ENCODE measurements at regions not wholly inside any gene's neighbourhood (a gene's known extent, or its start where the extent isn't known, plus 50 kb on each side); places are given as distances from the start of the nearest gene placed in this dataset.

GRCh38 chr15:47212222-47213010, 504.9 kb upstream of the SEMA6D start:
- Mint-ChIP-seq H3K27me3 (no peaks in the 10 kb centered on the region), H3K4me3 (no peak overlapping the region), H3K4me1 (ENCODE audit: low read depth) (no peaks in the 10 kb centered on the region), H3K9me3 (no peaks in the 10 kb centered on the region), H3K36me3 (ENCODE audit: low read depth) (no peaks in the 10 kb centered on the region), H3K27ac (no peak overlapping the region)
- intact Hi-C loops (cut with micrococcal nuclease): no loop called here

- no peaks in the 10 kb centered on the region for H3K27me3 Mint-ChIP-seq
- no peaks in the 10 kb centered on the region for H3K9me3 Mint-ChIP-seq
- H3K4me1 Mint-ChIP-seq (ENCODE audit: low read depth): no peaks in the 10 kb centered on the region
- H3K27ac Mint-ChIP-seq: no peak overlapping the region
- intact Hi-C loops (cut with micrococcal nuclease): no loop called here
- H3K36me3 Mint-ChIP-seq (ENCODE audit: low read depth): no peaks in the 10 kb centered on the region
- H3K4me3 Mint-ChIP-seq: no peak overlapping the region
Measured at GRCh38 chr15:47213883-47214282, 503.4 kb upstream of the SEMA6D start.

DNA sequence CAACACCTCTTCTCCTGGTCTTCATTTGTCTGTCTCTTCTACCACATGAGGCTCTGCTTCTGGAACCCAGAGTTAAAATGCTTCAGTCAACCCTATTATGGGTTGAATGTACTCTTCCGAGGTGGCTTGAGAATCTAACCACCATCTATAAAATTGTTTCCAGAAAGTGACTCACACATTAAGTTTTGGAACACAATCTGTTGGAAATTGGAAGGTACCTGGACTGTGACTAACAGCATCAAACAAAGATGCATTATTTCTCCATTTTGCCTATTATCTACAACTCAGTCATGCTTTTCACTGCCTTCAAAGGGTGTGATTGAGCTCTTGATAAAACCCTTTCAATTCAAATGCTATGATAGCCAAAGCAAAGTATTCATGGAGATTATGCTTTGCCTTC, 499.0 kb upstream of the SEMA6D start:
- intact Hi-C loops (cut with micrococcal nuclease): no loop called here
- Mint-ChIP-seq H3K36me3 (ENCODE audit: low read depth) (no peaks in the 10 kb centered on the region), H3K27ac (no peak overlapping the region), H3K4me1 (ENCODE audit: low read depth) (no peaks in the 10 kb centered on the region), H3K27me3 (no peaks in the 10 kb centered on the region), H3K9me3 (no peaks in the 10 kb centered on the region), H3K4me3 (no peak overlapping the region)

DNA sequence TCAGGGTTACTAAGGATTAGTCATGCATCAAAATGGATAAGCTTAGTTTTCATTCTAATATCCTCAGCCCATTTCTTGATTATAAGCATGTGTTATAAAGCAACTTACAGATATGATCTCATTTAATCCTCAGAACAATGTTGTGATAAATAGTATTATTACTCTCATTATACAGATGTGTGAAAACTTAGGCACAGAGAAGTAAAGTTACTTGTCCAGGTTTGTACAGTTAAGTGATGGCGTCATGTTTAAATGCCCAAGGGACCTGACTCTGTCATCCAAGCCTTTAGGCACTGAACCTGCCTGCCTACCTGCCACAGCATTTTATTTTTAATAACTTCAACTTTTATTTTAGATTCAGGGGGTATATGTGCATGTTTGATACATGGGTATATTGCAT, 472.9 kb upstream of the SEMA6D start:
- Mint-ChIP-seq H3K4me1 (ENCODE audit: low read depth) (no peaks in the 10 kb centered on the region), H3K27me3 (no peaks in the 10 kb centered on the region), H3K4me3 (no peak overlapping the region), H3K27ac (no peak overlapping the region), H3K36me3 (ENCODE audit: low read depth) (no peaks in the 10 kb centered on the region), H3K9me3 (peaks cover 9% of the 10 kb centered on the region)
- intact Hi-C loops (cut with micrococcal nuclease): no loop called here

GRCh38 chr15:47246317-47246716, 471.0 kb upstream of the SEMA6D start:
- H3K27ac Mint-ChIP-seq: no peak overlapping the region
- H3K4me1 Mint-ChIP-seq (ENCODE audit: low read depth): no peaks in the 10 kb centered on the region
- no peak overlapping the region for H3K4me3 Mint-ChIP-seq
- no peaks in the 10 kb centered on the region for H3K27me3 Mint-ChIP-seq
- H3K9me3 Mint-ChIP-seq: peaks cover 9% of the 10 kb centered on the region
- intact Hi-C loops (cut with micrococcal nuclease): no loop called here
- no peaks in the 10 kb centered on the region for H3K36me3 Mint-ChIP-seq (ENCODE audit: low read depth)

GRCh38 chr15:47258521-47258920, 458.8 kb upstream of the SEMA6D start:
- H3K27me3 Mint-ChIP-seq: no peaks in the 10 kb centered on the region

DNA sequence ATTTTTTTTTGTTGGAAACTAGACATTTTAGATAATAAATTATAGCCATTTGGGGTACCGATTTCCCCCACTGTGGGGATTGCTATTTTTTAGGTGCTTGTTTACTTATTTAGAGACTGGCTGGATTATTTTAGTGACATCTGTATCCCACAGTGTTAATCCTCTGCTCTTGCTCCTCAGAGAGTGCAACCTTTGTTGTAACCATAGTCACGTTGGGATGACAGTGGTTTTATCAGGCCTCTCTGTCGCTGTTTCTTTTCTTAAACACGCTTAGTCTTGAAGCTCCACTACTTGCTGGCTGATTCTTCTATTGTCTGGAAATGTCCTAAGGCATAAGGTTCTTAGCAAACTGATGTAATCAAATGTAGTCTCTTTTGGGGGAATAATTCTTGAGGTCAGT, 451.6 kb upstream of the SEMA6D start:
- no peaks in the 10 kb centered on the region for H3K4me1 Mint-ChIP-seq (ENCODE audit: low read depth)
- H3K27me3 Mint-ChIP-seq: no peaks in the 10 kb centered on the region
- no peak overlapping the region for H3K4me3 Mint-ChIP-seq
- H3K27ac Mint-ChIP-seq: no peak overlapping the region
- intact Hi-C loops (cut with micrococcal nuclease): no loop called here
- H3K9me3 Mint-ChIP-seq: peaks cover 14% of the 10 kb centered on the region
- H3K36me3 Mint-ChIP-seq (ENCODE audit: low read depth): no peaks in the 10 kb centered on the region

More at GRCh38 chr15:47258521-47258920, 458.8 kb upstream of the SEMA6D start:
- no peak overlapping the region for H3K4me3 Mint-ChIP-seq
- H3K9me3 Mint-ChIP-seq: peaks cover 30% of the 10 kb centered on the region
- no peaks in the 10 kb centered on the region for H3K4me1 Mint-ChIP-seq (ENCODE audit: low read depth)
- H3K36me3 Mint-ChIP-seq (ENCODE audit: low read depth): no peaks in the 10 kb centered on the region
- intact Hi-C loops (cut with micrococcal nuclease): no loop called here
- H3K27ac Mint-ChIP-seq: no peak overlapping the region

DNA sequence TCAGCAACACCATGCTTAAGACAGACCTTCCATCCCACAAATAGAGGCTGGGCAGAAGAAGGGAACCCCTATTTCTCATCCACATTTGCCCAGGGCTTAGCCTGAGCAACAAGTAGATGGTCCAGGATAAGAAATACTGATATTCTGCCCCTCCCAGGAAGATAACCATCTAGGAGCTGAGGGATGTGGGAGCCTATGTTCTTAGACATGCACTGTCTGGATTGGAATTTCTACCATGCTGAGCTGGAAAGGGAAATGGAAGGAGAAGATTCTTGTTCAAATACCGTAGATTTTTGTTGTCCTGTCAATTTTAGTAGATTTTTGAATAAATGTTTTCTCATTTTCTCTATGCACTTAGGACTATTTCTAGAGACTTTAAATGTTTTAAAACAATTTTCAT, 450.7 kb upstream of the SEMA6D start:
- no peaks in the 10 kb centered on the region for H3K4me1 Mint-ChIP-seq (ENCODE audit: low read depth)
- no peak overlapping the region for H3K4me3 Mint-ChIP-seq
- H3K27me3 Mint-ChIP-seq: no peaks in the 10 kb centered on the region
- intact Hi-C loops (cut with micrococcal nuclease): no loop called here
- no peaks in the 10 kb centered on the region for H3K36me3 Mint-ChIP-seq (ENCODE audit: low read depth)
- peaks cover 12% of the 10 kb centered on the region for H3K9me3 Mint-ChIP-seq
- H3K27ac Mint-ChIP-seq: no peak overlapping the region

GRCh38 chr15:47273864-47274263, 443.4 kb upstream of the SEMA6D start:
- intact Hi-C loops (cut with micrococcal nuclease): no loop called here
- no peak overlapping the region for H3K4me3 Mint-ChIP-seq
- H3K36me3 Mint-ChIP-seq (ENCODE audit: low read depth): no peaks in the 10 kb centered on the region
- no peak overlapping the region for H3K27ac Mint-ChIP-seq
- no peaks in the 10 kb centered on the region for H3K27me3 Mint-ChIP-seq
- no peaks in the 10 kb centered on the region for H3K4me1 Mint-ChIP-seq (ENCODE audit: low read depth)
- H3K9me3 Mint-ChIP-seq: peaks cover 19% of the 10 kb centered on the region

DNA sequence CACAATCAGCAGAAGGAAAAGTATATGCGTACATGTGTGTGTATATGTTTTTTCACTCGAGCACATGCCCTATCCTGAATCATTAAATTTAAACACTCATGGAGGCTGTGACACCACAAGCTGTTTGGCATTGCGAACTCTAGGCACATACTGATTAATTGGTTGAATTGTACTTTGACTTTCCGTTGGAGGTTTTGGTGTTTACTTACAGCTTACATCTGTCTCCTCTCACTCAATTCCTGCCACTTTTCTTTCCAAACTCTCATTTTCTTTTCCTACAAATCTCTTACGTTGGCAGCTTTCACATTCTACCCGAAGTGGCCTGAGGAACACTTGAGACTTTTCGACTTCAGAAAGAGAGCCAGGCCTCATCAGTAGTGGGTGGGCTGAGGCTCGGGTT, 434.1 kb upstream of the SEMA6D start:
- intact Hi-C loops (cut with micrococcal nuclease): no loop called here
- Mint-ChIP-seq H3K36me3 (ENCODE audit: low read depth) (no peaks in the 10 kb centered on the region), H3K27me3 (peaks cover 1% of the 10 kb centered on the region), H3K27ac (no peak overlapping the region), H3K4me1 (ENCODE audit: low read depth) (no peaks in the 10 kb centered on the region), H3K9me3 (peaks cover 34% of the 10 kb centered on the region), H3K4me3 (no peak overlapping the region)

GRCh38 chr15:47288794-47289193, 428.5 kb upstream of the SEMA6D start:
- Mint-ChIP-seq H3K27me3 (peaks cover 1% of the 10 kb centered on the region), H3K36me3 (ENCODE audit: low read depth) (no peaks in the 10 kb centered on the region), H3K27ac (no peak overlapping the region), H3K9me3 (peaks cover 24% of the 10 kb centered on the region), H3K4me1 (ENCODE audit: low read depth) (no peaks in the 10 kb centered on the region), H3K4me3 (no peak overlapping the region)
- intact Hi-C loops (cut with micrococcal nuclease): no loop called here

GRCh38 chr15:47289656-47290055, 427.6 kb upstream of the SEMA6D start:
- Mint-ChIP-seq H3K9me3 (peaks cover 20% of the 10 kb centered on the region), H3K27me3 (peaks cover 1% of the 10 kb centered on the region), H3K36me3 (ENCODE audit: low read depth) (no peaks in the 10 kb centered on the region), H3K27ac (no peak overlapping the region), H3K4me1 (ENCODE audit: low read depth) (no peaks in the 10 kb centered on the region), H3K4me3 (no peak overlapping the region)
- intact Hi-C loops (cut with micrococcal nuclease): no loop called here

- H3K27ac Mint-ChIP-seq: no peak overlapping the region
- intact Hi-C loops (cut with micrococcal nuclease): no loop called here
- no peaks in the 10 kb centered on the region for H3K27me3 Mint-ChIP-seq
- no peaks in the 10 kb centered on the region for H3K4me1 Mint-ChIP-seq (ENCODE audit: low read depth)
- no peaks in the 10 kb centered on the region for H3K36me3 Mint-ChIP-seq (ENCODE audit: low read depth)
- no peak overlapping the region for H3K4me3 Mint-ChIP-seq
- peaks cover 8% of the 10 kb centered on the region for H3K9me3 Mint-ChIP-seq
Measured at GRCh38 chr15:47291767-47292166, 425.5 kb upstream of the SEMA6D start.

- no peaks in the 10 kb centered on the region for H3K27me3 Mint-ChIP-seq
- no peaks in the 10 kb centered on the region for H3K36me3 Mint-ChIP-seq (ENCODE audit: low read depth)
- no peak overlapping the region for H3K4me3 Mint-ChIP-seq
- H3K4me1 Mint-ChIP-seq (ENCODE audit: low read depth): no peaks in the 10 kb centered on the region
- no peak overlapping the region for H3K27ac Mint-ChIP-seq
- intact Hi-C loops (cut with micrococcal nuclease): no loop called here
- H3K9me3 Mint-ChIP-seq: peaks cover 4% of the 10 kb centered on the region
Measured at GRCh38 chr15:47292638-47293190, 424.6 kb upstream of the SEMA6D start.
